DND-41 (cell line): ENCODE measurements at regions not wholly inside any gene's neighbourhood (a gene's known extent, or its start where the extent isn't known, plus 50 kb on each side); places are given as distances from the start of the nearest gene placed in this dataset.

Experiments used
- ATAC-seq: fragments of 200-7000 bp; cut with Tn5 transposase; 3 replicates; pipeline ENCODE4 v1.9.1; 2021; ENCODE audit warnings: low read depth; ENCODE audit not compliant: insufficient read depth
- DNase-seq: peaks from one replicate; pipeline ENCODE4 v3.0.0-alpha.2; 2020
- H2AFZ ChIP-seq: 2 replicates; pipeline ENCODE4 v1.6.0; 2012; ENCODE audit warnings: low read depth, low read length
- H3K27ac ChIP-seq: 2 replicates; pipeline ENCODE4 v1.5.1; 2012; ENCODE audit warnings: low read length, inconsistent platforms
- H3K27me3 ChIP-seq: fragments of 200-600 bp; sonication (generic); 2 replicates; pipeline ENCODE4 v1.6.0; 2012; ENCODE audit warnings: low read length, mild to moderate bottlenecking, inconsistent platforms; ENCODE audit not compliant: insufficient read depth, poor library complexity
- H3K36me3 ChIP-seq: 2 replicates; pipeline ENCODE4 v1.5.1; 2012; ENCODE audit warnings: low read length, inconsistent platforms; ENCODE audit not compliant: insufficient read depth
- H3K4me1 ChIP-seq: 2 replicates; pipeline ENCODE4 v1.5.1; 2012; ENCODE audit warnings: mild to moderate bottlenecking, low read length; ENCODE audit not compliant: insufficient read depth
- H3K4me2 ChIP-seq: 2 replicates; pipeline ENCODE4 v1.6.0; 2012; ENCODE audit warnings: mild to moderate bottlenecking, moderate library complexity, low read length, inconsistent platforms; ENCODE audit not compliant: insufficient read depth
- H3K4me3 ChIP-seq, 2 experiments: fragments of 200-600 bp in 1 of 2; shearing (Covaris generic) in 1 of 2; 2 replicates each; pipeline ENCODE4 v1.5.1; 2012 to 2016; ENCODE audit warnings: inconsistent platforms in 2 of 2, low read length in 2 of 2, mild to moderate bottlenecking in 2 of 2, low read depth in 1 of 2, moderate library complexity in 1 of 2
- H3K79me2 ChIP-seq: 2 replicates; pipeline ENCODE4 v1.6.0; 2012; ENCODE audit warnings: low read length, inconsistent platforms; ENCODE audit not compliant: insufficient read depth
- H3K9ac ChIP-seq: 2 replicates; pipeline ENCODE4 v1.6.0; 2012; ENCODE audit warnings: low read depth, mild to moderate bottlenecking, inconsistent platforms, low read length, moderate library complexity
- H3K9me3 ChIP-seq: 2 replicates; pipeline ENCODE4 v1.5.1; 2012; ENCODE audit warnings: low read length, moderate library complexity, mild to moderate bottlenecking, inconsistent platforms; ENCODE audit not compliant: insufficient read depth, severe bottlenecking
- H4K20me1 ChIP-seq: 2 replicates; pipeline ENCODE4 v1.6.0; 2012; ENCODE audit warnings: low read length; ENCODE audit not compliant: insufficient read depth
- EZH2 ChIP-seq: IDR thresholded peaks from 3 replicates; pipeline ENCODE4 v1.6.1; 2012; ENCODE audit warnings: borderline replicate concordance, low read depth, mild to moderate bottlenecking, moderate library complexity, low read length, inconsistent platforms; ENCODE audit not compliant: severe bottlenecking
- TF ChIP-seq, protein P1 (sequence below): IDR thresholded peaks from 2 replicates; pipeline ENCODE4 v1.5.1; 2012; ENCODE audit warnings: borderline replicate concordance, low read length, moderate library complexity, mild to moderate bottlenecking; ENCODE audit not compliant: poor library complexity, severe bottlenecking; ENCODE audit errors: extremely low read depth

DNA sequence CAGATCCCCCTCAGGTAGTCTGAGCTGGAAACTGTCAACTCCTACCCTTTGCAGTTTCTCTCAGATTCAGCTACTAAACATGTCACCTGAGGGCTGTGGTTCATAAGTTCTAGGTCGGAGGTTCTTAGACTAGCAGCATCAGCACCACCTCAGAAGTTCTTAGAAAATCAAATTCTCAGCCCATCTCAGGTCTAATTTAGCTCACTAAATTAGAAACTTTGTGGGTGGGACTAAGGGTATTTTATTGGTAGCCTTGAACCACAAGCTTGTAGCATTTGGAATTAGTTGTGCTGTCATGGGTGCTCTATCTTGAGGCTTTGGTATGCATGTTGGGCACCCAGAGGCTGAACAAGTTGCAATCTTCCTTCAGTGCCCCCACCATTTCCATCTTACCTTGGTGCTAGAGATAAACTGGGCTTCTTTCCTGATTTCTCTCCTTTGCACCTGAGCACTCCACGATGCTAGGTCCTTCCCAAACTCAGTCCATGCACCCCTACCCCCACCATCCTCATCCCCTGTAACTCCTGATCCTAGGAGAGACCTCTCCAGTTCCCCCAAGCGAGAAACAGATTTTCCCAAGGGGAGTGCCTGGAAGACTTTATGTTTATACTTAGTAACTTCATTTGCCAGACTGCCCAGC is 54.2 kb downstream of the S1PR1 start:
- H3K4me3 ChIP-seq, result peak overlapping the region in 1 of 2 experiments; percentile 8; a peak in 1 of 4 replicates
- peaks cover 59% of the 10 kb centered on the region for H3K4me1 ChIP-seq
- H2AFZ ChIP-seq, result peak overlapping the region; percentile 23; the same call in 1 of the 2 replicates
- peak overlapping the region; percentile 53 for H3K4me2 ChIP-seq
- H4K20me1 ChIP-seq, result no peaks in the 10 kb centered on the region
- DNase-seq (no peak), ATAC-seq (0 out of 3 replicates have a peak, but pooled peaks have one; percentile 0)
- no peaks in the 10 kb centered on the region for H3K9me3 ChIP-seq
- H3K27me3 ChIP-seq, result no peaks in the 10 kb centered on the region
- H3K79me2 ChIP-seq, result no peaks in the 10 kb centered on the region
- H3K9ac ChIP-seq, result peak overlapping the region; percentile 50
- H3K27ac ChIP-seq, result peak overlapping the region; percentile 85
- TF ChIP-seq, protein P1, sequence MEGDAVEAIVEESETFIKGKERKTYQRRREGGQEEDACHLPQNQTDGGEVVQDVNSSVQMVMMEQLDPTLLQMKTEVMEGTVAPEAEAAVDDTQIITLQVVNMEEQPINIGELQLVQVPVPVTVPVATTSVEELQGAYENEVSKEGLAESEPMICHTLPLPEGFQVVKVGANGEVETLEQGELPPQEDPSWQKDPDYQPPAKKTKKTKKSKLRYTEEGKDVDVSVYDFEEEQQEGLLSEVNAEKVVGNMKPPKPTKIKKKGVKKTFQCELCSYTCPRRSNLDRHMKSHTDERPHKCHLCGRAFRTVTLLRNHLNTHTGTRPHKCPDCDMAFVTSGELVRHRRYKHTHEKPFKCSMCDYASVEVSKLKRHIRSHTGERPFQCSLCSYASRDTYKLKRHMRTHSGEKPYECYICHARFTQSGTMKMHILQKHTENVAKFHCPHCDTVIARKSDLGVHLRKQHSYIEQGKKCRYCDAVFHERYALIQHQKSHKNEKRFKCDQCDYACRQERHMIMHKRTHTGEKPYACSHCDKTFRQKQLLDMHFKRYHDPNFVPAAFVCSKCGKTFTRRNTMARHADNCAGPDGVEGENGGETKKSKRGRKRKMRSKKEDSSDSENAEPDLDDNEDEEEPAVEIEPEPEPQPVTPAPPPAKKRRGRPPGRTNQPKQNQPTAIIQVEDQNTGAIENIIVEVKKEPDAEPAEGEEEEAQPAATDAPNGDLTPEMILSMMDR, result no peak
- no peak for TF ChIP-seq EZH2
- no peaks in the 10 kb centered on the region for H3K36me3 ChIP-seq

DNA sequence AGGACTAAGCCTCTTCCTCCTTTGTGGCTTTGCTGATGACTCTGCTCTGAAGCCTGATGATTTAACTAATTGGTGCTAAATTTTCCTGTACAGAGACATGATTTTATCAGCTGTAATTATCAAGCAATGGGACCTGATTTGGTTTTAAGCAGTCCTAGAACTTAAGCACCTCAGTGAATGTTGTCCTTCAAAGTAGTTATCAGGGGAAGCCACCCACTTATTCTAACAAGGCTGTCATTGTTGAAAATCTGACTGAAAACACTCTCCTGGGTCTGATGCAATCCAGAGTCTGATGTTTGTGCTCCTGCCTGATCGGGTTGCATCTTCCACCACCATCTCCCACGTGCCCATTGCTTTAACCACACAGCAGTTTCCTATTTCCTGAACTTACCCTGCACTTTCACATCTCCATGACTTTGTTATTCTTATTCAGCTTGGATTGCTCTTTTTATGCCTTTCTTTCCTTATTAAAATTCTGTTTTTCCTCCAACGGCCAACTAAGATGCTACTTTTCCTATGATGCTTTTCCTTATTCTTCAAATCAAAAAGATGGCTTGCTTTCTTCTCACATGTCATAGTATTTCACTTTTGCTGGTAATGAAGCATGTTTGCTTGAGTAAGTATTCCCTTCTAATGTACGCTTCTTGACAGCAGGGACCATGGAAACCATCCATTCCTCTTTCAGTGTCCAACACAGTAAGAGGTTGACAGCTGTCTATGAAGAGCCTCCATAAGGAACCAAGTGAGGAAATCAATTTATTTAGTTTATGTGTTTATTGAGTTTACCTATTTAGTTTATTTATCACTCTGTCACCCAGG is 55.0 kb downstream of the S1PR1 start:
- H4K20me1 ChIP-seq, result no peaks in the 10 kb centered on the region
- ATAC-seq (peak; percentile 84), DNase-seq (peak; percentile 83)
- no peaks in the 10 kb centered on the region for H3K36me3 ChIP-seq
- no peaks in the 10 kb centered on the region for H3K79me2 ChIP-seq
- no peaks in the 10 kb centered on the region for H3K27me3 ChIP-seq
- no peaks in the 10 kb centered on the region for H3K9me3 ChIP-seq
- peak overlapping the region; percentile 23; the same call in 1 of the 2 replicates for H2AFZ ChIP-seq
- TF ChIP-seq, protein P1, result no peak
- no peak for TF ChIP-seq EZH2
- peak overlapping the region; percentile 53 for H3K4me2 ChIP-seq
- H3K4me3 ChIP-seq, result peak overlapping the region in 1 of 2 experiments; percentile 34; a peak in 2 of 4 replicates
- H3K9ac ChIP-seq, result peak overlapping the region; percentile 50
- peaks cover 60% of the 10 kb centered on the region for H3K4me1 ChIP-seq
- peak overlapping the region; percentile 85 for H3K27ac ChIP-seq

DNA sequence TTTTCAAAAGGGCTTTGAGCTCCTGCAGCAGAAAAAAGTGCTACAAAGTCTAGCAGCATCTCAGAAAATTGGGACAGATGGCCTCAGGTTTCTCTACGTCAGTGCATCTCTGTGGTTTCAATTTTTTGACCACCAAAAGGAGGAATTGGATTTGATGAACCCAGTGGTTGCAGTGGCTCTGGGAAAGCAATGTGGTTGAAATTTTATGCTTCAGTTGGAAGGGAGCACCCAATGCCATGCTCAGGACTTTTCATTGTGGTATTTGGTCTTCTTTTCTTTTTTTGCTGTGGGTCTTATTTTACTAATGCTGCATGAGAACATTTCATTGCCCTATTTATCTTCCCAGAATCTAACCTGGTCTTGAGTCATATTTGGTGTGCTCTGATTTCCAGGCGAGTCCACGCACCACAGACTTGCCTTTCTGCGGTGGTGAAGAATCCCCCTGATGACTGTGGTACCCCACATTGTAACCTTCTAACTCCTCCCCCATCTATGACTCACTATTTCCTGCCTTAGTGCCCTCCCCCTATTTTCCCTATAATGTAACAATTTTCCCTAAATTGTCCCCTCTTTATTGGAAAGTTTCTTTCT is 56.7 kb downstream of the S1PR1 start:
- H3K27ac ChIP-seq, result peak overlapping the region; percentile 85
- H3K4me2 ChIP-seq, result peak overlapping the region; percentile 53
- peak; percentile 70 for ATAC-seq
- no peak for TF ChIP-seq EZH2
- TF ChIP-seq, protein P1, result no peak
- DNase-seq, result peak; percentile 72
- H3K4me3 ChIP-seq, result no peak overlapping the region
- H3K4me1 ChIP-seq, result peaks cover 55% of the 10 kb centered on the region
- H3K27me3 ChIP-seq, result no peaks in the 10 kb centered on the region
- no peak overlapping the region for H2AFZ ChIP-seq
- no peaks in the 10 kb centered on the region for H4K20me1 ChIP-seq
- no peaks in the 10 kb centered on the region for H3K79me2 ChIP-seq
- H3K36me3 ChIP-seq, result no peaks in the 10 kb centered on the region
- H3K9ac ChIP-seq, result peak overlapping the region; percentile 32
- H3K9me3 ChIP-seq, result no peaks in the 10 kb centered on the region
